KMS-11 (cell line): ENCODE measurements at regions not wholly inside any gene's neighbourhood (a gene's known extent, or its start where the extent isn't known, plus 50 kb on each side); places are given as distances from the start of the nearest gene placed in this dataset.

Experiments
- H2AFZ ChIP-seq: fragments of 200-600 bp; sonication (generic); 2 replicates; pipeline ENCODE4 v1.6.1; 2016; ENCODE audit warnings: antibody characterized with exemption, mixed run types, low read depth
- H3K27ac ChIP-seq: fragments of 200-600 bp; sonication (generic); 2 replicates; pipeline ENCODE4 v1.6.1; 2016; ENCODE audit warnings: mild to moderate bottlenecking, mixed run types
- H3K27me3 ChIP-seq: fragments of 200-600 bp; sonication (generic); 2 replicates; pipeline ENCODE4 v1.6.1; 2017; ENCODE audit warnings: mild to moderate bottlenecking, low read depth, mixed run types, moderate library complexity; ENCODE audit not compliant: insufficient read depth
- H3K36me3 ChIP-seq: fragments of 200-600 bp; sonication (generic); 2 replicates; pipeline ENCODE4 v1.6.1; 2017; ENCODE audit warnings: mild to moderate bottlenecking, mixed run types; ENCODE audit not compliant: insufficient read depth
- H3K4me1 ChIP-seq: fragments of 200-600 bp; sonication (generic); 2 replicates; pipeline ENCODE4 v1.6.1; 2016; ENCODE audit warnings: mild to moderate bottlenecking, low read depth, mixed run types; ENCODE audit not compliant: poor library complexity, severe bottlenecking
- H3K4me2 ChIP-seq: fragments of 200-600 bp; sonication (generic); 2 replicates; pipeline ENCODE4 v1.7.0; 2016; ENCODE audit warnings: mild to moderate bottlenecking, mixed run types
- H3K4me3 ChIP-seq: fragments of 200-600 bp; sonication (generic); IDR thresholded peaks from 2 replicates; pipeline ENCODE4 v1.6.1; 2017; ENCODE audit warnings: low read depth, low read length, mixed read lengths; ENCODE audit not compliant: insufficient read depth
- H3K79me2 ChIP-seq: fragments of 200-600 bp; sonication (generic); 2 replicates; pipeline ENCODE4 v1.6.1; 2016; ENCODE audit warnings: low read depth, mixed run types; ENCODE audit not compliant: insufficient read depth
- H3K9ac ChIP-seq: fragments of 200-600 bp; sonication (generic); 2 replicates; pipeline ENCODE4 v1.6.1; 2016; ENCODE audit warnings: mild to moderate bottlenecking, mixed run types
- H4K20me1 ChIP-seq: fragments of 200-600 bp; sonication (generic); 2 replicates; pipeline ENCODE4 v1.6.1; 2016; ENCODE audit warnings: mild to moderate bottlenecking, mixed run types; ENCODE audit not compliant: insufficient read depth
- CTCF ChIP-seq: fragments of 200-600 bp; sonication (generic); conservative IDR thresholded peaks from 2 replicates; pipeline ENCODE4 v1.6.1; 2017; ENCODE audit warnings: low read depth, mild to moderate bottlenecking, antibody characterized with exemption, low read length, moderate library complexity, mixed read lengths

DNA sequence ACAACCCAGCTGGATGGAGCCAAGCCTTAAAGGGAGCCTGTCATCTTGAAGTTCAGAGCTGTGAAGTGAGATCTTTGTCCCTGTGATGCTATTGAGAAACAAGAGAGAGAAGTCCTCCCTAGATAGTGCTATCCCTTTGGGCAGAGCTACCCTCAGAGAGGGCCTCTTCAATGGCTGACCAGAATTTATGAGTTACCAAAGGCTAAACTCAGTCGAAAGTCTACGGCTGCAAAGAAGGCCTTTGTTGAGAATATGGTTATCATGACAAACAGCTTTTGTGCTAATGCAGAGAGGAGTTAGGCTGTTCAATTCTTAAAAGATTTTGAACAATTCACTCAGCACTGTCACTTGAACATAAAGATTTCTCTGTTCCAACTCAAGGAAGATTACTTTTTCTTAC, 65.9 kb upstream of the C3orf80 start:
- Histone ChIP-seq H4K20me1 (no peaks in the 10 kb centered on the region), H3K4me2 (no peak overlapping the region), H3K36me3 (no peaks in the 10 kb centered on the region), H3K4me3 (no peak overlapping the region), H3K9ac (no peak overlapping the region), H3K27me3 (no peaks in the 10 kb centered on the region), H3K27ac (no peak overlapping the region), H3K4me1 (no peaks in the 10 kb centered on the region), H2AFZ (no peak overlapping the region), H3K79me2 (no peaks in the 10 kb centered on the region)
- TF ChIP-seq CTCF: no peak

DNA sequence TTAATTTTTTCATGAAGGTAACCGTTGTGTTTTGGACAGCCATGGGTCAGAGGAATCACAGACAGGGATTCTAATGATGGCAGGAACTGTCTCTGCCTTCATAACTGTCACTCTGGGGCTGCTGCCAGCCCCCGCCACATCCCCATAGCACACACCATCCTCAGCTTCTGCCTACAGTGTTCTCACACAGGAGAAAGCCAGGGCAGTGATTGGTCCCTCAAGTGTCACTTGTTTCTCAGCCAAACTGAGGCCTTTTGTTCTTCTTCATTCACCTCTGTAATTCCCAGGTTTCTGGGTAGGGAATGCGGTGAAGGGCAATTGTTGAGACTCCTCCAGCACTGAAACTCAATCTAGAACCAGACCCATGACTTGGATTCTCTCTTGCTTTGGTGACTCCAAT, 65.4 kb upstream of the C3orf80 start:
- Histone ChIP-seq H3K27ac (no peak overlapping the region), H3K36me3 (no peaks in the 10 kb centered on the region), H3K4me2 (no peak overlapping the region), H4K20me1 (no peaks in the 10 kb centered on the region), H3K4me3 (no peak overlapping the region), H3K79me2 (no peaks in the 10 kb centered on the region), H2AFZ (no peak overlapping the region), H3K4me1 (no peaks in the 10 kb centered on the region), H3K27me3 (no peaks in the 10 kb centered on the region), H3K9ac (no peak overlapping the region)
- no peak for TF ChIP-seq CTCF

- Histone ChIP-seq H3K36me3 (no peaks in the 10 kb centered on the region), H3K4me3 (no peak overlapping the region), H3K27ac (no peak overlapping the region), H3K4me2 (no peak overlapping the region), H3K9ac (no peak overlapping the region), H3K79me2 (no peaks in the 10 kb centered on the region), H2AFZ (no peak overlapping the region), H3K27me3 (no peaks in the 10 kb centered on the region), H3K4me1 (no peaks in the 10 kb centered on the region), H4K20me1 (no peaks in the 10 kb centered on the region)
- TF ChIP-seq CTCF: no peak
Measured at GRCh38 chr3:160161921-160162320, 63.3 kb upstream of the C3orf80 start.

GRCh38 chr3:160162440-160162839, 62.8 kb upstream of the C3orf80 start:
- no peak overlapping the region for H3K9ac ChIP-seq

More at GRCh38 chr3:160162440-160162839, 62.8 kb upstream of the C3orf80 start:
- H2AFZ ChIP-seq: no peak overlapping the region
- H3K4me1 ChIP-seq: no peaks in the 10 kb centered on the region
- H3K36me3 ChIP-seq: no peaks in the 10 kb centered on the region
- no peak overlapping the region for H3K4me3 ChIP-seq
- H3K27me3 ChIP-seq: no peaks in the 10 kb centered on the region
- no peak overlapping the region for H3K27ac ChIP-seq
- no peak overlapping the region for H3K4me2 ChIP-seq
- H4K20me1 ChIP-seq: no peaks in the 10 kb centered on the region
- no peak for TF ChIP-seq CTCF
- H3K79me2 ChIP-seq: no peaks in the 10 kb centered on the region
